ENCODE measurements at regions not wholly inside any gene's neighbourhood (a gene's known extent, or its start where the extent isn't known, plus 50 kb on each side); places are given as distances from the start of the nearest gene placed in this dataset.

GRCh38 chr16:82241469-82242052 is 71.5 kb upstream of the MPHOSPH6 start:
- no peak for DNase-seq (ENCODE audit: low read depth)

- DNase-seq (ENCODE audit: low read depth) = no peak
Observed at GRCh38 chr16:82240111-82240510, 70.1 kb upstream of the MPHOSPH6 start.

GRCh38 chr16:82236875-82237274 is 66.9 kb upstream of the MPHOSPH6 start:
- no peak for DNase-seq (ENCODE audit: low read depth)

- DNase-seq (ENCODE audit: low read depth) = no peak
Observed at GRCh38 chr16:82236415-82236814, 66.4 kb upstream of the MPHOSPH6 start.

GRCh38 chr16:82232806-82233205 is 62.8 kb upstream of the MPHOSPH6 start:
- DNase-seq (ENCODE audit: low read depth) = no peak

GRCh38 chr16:82231008-82231787 is 61.2 kb upstream of the MPHOSPH6 start:
- DNase-seq (ENCODE audit: low read depth) = no peak

- DNase-seq (ENCODE audit: low read depth) = peak; percentile 38
Observed at GRCh38 chr16:82229800-82230619, 60.0 kb upstream of the MPHOSPH6 start.

GRCh38 chr16:82226327-82226726 is 56.3 kb upstream of the MPHOSPH6 start:
- no peak for DNase-seq (ENCODE audit: low read depth)

GRCh38 chr16:82224821-82225220 is 54.8 kb upstream of the MPHOSPH6 start:
- DNase-seq (ENCODE audit: low read depth) = no peak

- no peak for DNase-seq (ENCODE audit: low read depth)
Observed at GRCh38 chr16:82220541-82220940, 50.5 kb upstream of the MPHOSPH6 start.

Measured in stimulated activated CD8-positive, alpha-beta memory T cell treated with anti-CD3 and anti-CD28 coated beads, Interleukin-15, amount 100 ng/mL, for 1 hour (primary cell).